CD4-positive, alpha-beta T cell treated with Interleukin-15 for 4 hours (primary cell): ENCODE measurements at regions not wholly inside any gene's neighbourhood (a gene's known extent, or its start where the extent isn't known, plus 50 kb on each side); places are given as distances from the start of the nearest gene placed in this dataset.
"Not testable (repeated sequence)": the region's sequence is repeated elsewhere in the genome, so short reads cannot be mapped to it uniquely, and the experiment has no call there.

ENCODE experiments used
- DNase-seq: peaks from one replicate; pipeline ENCODE4 v3.0.0-alpha.2; 2020; ENCODE audit warnings: low spot score

DNA sequence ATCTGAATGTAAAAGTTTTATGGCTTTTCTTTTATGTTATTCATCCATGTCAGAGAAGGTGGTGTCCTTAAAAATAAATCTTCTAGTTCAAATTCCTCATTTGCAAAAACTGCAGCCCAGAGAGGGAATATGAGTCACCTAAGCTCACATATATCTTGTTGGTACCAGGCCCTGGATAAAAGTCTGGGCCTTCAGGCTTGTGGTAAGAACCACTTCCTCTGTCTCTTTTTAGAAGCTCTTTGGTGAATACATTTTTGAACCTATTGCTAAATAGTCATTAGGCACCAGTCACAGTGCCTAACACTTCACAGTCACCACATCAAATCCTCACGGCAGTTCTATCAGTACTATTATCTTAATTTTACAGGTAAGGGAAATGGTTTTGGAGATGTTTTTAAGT is 199.2 kb downstream of the KCNS3 start:
- no peak for DNase-seq

GRCh38 chr2:18077231-18077630 is 198.8 kb downstream of the KCNS3 start:
- DNase-seq = no peak

DNA sequence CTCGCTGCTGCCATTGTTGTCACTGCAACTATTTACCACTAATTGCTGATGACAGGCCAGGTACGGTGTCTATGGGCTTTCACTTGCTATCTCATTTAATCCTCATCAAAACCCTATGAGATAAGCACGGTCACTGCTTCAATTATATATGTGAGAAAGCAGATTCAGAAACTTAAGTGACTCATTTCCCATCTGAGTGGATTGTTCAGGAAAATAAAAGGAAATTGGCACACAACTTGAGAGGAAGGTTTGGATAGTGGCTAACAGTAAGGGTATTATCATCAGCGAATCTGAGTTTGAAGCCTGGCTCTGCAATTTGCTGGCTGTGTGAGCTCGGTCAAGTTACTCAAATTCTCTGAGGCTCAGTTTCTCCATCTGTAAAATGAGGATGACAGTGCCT is 196.0 kb downstream of the KCNS3 start:
- no peak for DNase-seq

GRCh38 chr2:18073601-18074000 is 195.1 kb downstream of the KCNS3 start:
- DNase-seq = no peak

DNA sequence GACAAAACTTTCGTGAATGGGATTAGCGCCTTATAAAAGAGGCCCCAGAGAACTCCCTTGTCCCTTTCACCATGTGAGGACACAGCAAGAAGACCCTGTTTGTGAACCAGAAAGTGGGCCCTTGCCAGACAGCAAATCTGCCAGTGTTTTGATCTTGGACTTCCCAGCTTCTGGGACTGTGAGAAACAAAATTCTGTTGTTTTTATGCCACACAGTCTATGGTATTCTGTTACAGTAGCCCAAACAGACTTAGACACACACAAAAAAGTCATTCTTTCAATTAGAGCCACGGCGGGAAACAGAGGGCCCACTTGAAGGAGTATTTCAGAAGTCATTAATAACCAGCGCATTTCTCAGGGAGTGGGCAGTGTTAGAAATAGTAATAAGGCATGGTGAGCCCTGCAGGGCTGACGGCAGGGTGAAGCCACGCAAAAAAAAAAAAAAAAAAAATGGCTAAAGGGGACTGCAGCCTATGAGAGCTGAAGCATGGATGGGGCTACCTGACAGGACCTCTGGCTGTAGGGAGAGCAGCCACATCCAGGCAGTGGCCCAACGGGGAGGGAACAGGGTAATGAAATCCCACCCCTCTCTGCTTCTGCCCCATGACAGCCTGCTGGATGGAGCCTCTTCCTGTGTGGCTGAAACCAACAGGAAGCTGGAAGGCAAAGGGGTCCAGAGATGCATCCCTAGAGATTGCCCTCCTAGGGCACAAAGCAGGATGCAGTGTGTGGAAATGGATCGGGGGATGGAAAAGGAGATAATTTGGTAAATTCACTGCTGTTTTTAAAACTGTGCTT is 189.3 kb downstream of the KCNS3 start:
- DNase-seq = no peak

- DNase-seq = no peak
Measured at GRCh38 chr2:18066894-18067293, 188.4 kb downstream of the KCNS3 start.

GRCh38 chr2:18066066-18066465 is 187.6 kb downstream of the KCNS3 start:
- DNase-seq = no peak

GRCh38 chr2:18065249-18065648 is 186.8 kb downstream of the KCNS3 start:
- DNase-seq = no peak

DNA sequence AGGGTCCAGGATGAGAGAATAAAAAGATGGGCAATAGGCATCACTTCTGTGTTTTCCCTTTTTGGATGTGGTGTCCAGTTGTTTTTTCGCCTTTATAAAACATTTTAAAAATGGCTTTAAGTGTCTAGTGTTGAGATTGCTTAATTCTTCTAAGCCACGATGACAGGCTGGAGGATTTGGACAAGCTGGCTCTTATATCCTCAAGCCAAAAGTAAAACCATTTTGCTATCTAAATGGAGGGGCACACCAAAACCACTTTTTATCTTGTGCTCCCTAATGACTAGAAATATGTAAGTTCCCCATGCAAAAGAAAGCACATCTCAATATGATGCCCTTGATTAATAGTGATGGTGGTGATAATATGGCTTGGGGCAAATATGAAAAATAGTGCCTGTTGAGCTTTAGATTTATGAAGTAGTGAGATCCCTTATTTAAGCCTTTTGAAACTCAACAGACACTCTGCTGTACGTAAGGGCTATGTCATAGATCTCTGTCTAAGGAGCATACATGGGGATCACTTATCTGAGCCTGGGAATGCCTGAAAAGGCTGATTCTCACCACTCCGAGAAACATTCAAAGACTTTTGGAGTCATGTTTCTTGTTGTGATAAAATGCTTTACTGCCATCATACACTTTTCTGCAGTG is 185.5 kb downstream of the KCNS3 start:
- no peak for DNase-seq

DNA sequence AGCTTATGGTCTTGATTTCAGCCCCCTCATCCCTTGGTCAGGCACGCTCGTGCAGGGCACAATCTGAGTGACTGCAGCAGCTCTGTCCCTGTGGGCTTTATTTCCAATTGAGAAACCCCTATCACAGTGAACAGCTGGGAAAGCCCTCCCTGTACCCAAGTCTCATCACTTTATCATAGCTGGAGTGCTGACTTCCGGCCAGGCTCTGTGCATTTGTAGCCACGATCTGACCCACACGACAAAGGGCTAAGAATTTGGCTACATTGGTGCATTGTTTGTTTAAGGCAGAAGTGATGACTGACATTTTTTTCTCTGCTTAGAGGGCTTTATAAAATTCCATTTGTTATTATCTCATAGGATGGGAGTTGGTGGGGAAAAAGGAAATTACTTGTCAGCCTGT is 184.4 kb downstream of the KCNS3 start:
- no peak for DNase-seq

GRCh38 chr2:18061717-18062116 is 183.2 kb downstream of the KCNS3 start:
- no peak for DNase-seq

GRCh38 chr2:18057657-18058056 is 179.2 kb downstream of the KCNS3 start:
- DNase-seq = no peak

GRCh38 chr2:18055290-18055689 is 176.8 kb downstream of the KCNS3 start:
- DNase-seq = no peak

DNA sequence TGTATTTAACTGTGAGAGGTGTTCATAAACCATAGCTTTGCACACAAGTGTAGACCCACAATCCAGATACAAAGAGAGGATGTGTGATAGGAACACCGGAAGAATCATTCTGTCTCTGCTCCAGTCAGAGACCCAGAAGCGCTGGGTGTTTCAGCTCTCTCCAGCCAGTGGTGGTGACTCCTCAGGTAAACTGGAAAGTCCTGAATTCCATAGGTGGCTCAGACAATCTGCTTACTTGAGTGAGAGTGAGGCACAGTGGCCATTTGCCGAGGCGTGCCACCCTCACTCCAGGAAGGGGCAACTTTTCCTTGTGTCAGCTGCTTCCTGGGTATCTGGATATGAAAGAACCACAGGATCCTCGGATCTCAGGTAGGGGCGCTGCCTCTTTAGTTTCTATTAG is 171.5 kb downstream of the KCNS3 start:
- no peak for DNase-seq

DNA sequence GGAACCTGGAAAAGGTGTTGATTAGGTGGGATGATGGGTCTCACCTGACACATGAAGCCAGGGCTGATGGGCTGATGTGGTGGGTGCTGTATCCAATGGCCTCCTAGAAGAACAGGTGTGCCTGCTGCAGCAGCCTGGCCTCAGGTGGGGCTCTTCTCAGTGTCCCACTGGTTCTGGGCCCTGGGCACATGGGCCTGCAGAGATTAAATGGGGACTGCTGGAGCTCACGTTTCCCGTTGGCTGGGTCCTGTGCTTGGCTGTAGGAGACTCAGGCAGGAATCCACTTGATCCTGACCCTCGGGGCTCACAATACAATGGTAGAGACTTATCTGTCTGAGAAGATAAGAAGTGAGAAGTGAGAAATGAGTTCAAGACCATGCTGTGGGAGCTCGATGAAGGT is 170.9 kb downstream of the KCNS3 start:
- no peak for DNase-seq

GRCh38 chr2:18047896-18048657 is 169.6 kb downstream of the KCNS3 start:
- DNase-seq = no peak

DNA sequence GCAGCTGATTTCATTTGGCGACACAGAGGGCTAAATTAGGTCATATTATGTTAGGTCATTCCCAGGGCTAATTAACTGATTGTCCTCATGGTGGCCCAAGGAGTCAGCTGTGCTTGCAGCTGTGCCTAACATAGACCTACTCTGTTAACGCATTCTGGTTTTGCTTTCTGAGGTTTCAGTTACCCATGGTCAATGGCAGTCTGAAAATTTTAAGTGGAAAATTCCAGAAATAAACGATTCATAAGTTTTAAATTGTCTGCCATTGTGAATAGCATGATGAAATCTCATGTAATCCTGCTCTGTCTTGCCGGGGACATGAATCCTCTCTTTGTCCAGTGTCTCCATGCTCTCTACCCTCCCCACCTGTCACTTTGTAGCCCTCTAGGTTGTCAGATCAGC is 168.7 kb downstream of the KCNS3 start:
- no peak for DNase-seq

GRCh38 chr2:18046558-18047212 is 168.2 kb downstream of the KCNS3 start:
- DNase-seq = no peak

- DNase-seq = no peak
Measured at GRCh38 chr2:18046017-18046416, 167.6 kb downstream of the KCNS3 start.

GRCh38 chr2:18045230-18045629 is 166.8 kb downstream of the KCNS3 start:
- no peak for DNase-seq

GRCh38 chr2:18017381-18017780 is 138.9 kb downstream of the KCNS3 start:
- DNase-seq = not testable (repeated sequence)

GRCh38 chr2:18009891-18010290 is 131.4 kb downstream of the KCNS3 start:
- DNase-seq = no peak

DNA sequence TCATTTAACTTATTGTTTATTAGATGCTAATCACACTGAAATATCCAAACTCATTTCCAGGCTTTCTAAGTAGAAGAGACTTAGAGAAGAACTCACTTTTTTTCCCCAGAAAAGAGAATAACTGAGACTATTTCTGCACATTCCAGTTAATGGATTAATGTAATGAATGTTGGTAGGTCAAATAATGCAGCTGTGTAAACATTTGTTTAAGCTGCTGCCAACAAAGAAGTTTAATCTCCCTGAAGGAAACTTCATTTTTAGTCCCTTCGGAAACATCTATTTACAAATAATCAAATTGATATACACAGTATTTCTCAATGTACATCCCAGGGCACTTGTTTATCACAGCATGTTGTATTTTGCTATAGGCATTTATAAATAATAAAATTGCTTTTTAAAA is 126.9 kb downstream of the KCNS3 start:
- no peak for DNase-seq
